ENCODE measurements at regions not wholly inside any gene's neighbourhood (a gene's known extent, or its start where the extent isn't known, plus 50 kb on each side); places are given as distances from the start of the nearest gene placed in this dataset.
"Not testable (repeated sequence)": the region's sequence is repeated elsewhere in the genome, so short reads cannot be mapped to it uniquely, and the experiment has no call there.

DNA sequence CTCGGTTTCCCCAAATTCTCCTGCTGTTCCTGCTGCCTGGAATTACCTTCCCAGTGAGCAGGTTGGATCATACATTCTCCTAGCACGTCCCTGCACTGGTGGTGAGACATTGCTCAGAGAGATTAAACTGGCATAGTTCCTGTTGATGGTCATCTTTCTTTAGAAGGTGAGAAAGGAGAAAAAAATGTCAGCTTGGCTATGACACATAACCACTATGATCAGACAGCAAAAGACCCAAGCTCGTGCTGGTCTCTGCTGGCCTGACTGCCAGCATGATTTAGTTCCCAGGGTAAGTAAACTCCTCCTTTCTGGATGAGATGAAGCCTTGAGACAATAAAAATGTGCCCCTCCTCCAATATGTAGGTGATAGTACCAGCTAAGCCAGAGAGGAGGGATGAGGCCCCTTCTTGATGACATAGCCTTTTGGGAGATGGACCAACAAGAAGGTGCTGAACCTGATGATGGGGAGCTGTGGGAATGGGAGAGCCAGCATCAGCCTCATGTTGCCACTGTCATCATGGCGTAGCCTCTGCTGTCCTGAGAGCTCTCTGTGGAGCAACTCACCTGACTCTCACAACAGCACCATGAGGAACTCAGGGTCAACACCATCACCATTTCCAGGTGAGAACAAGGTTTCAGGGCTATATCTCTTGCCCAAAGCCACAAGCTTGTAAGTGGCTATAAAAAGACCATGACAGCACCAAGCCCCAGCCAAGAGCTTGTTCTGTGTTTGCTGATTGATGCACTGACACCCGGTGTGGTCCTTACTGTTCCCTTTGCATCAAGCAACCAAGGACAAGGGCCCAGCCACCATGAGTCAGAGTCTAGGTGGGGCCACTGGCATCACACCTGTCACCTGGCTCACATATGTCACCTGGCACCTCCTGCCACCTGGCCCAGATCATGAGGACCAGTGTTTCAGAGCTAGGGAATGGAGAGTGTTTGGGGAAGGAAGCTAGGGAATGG, 200.0 kb downstream of the MATN1 start:
- H3K9me3 Mint-ChIP-seq = no peaks in the 10 kb centered on the region
- peaks cover 36 to 62% of the 10 kb centered on the region in 2 donors for H3K27me3 Mint-ChIP-seq
- H3K4me1 Mint-ChIP-seq (ENCODE audit: low read depth in 2 of 2) = peaks cover 0 to 1% of the 10 kb centered on the region in 2 donors
- H3K4me3 Mint-ChIP-seq = no peak overlapping the region
- no peak overlapping the region for H3K27ac Mint-ChIP-seq
- DNase-seq (no peak), ATAC-seq (replicated peaks) (no peak)
- no peaks in the 10 kb centered on the region for H3K36me3 Mint-ChIP-seq (ENCODE audit: insufficient read depth)

DNA sequence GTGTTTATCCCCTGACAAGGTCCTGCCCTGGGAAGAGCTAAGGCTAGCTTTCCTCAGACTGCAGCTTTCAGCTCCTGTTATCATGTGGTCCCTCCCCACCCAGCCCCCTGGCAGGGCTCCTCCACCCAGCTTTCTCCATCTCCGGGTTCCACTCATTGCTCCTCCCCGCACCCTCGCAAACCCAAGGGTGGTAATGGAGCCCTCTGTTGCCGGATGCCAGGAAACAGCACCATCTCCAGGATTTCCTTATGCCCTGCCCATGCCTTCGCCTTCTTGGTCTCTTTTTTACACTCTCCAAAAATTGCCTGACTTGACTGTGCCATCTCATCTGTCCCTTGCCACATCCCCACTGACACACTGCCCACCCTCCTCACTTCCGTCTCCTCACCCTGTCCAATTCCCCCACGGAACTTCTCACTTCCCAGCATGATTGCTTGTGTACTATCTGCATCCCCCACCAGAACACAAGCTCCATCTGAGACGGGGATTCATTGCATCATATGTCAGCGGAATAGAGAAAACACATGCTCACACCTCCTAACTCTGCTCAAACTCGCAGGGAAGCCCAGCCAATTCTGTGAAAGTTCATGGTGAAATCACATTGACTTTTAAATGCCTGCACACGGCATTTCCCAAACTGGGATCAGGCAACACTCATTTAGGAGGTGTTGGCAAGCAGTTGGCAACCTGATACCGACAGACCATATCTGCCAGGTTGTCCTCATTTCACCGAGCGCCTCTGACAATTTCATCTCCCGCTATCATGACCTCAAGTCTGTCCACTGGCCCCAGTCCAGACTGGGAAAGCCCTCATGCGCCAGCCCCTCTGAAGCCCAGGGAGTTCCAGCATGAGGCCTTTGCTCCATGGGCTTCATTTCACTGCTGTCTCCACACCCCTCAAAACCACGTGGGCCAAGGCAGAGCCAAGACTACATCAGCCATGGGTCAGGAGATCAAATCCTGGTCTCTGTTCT, 201.1 kb downstream of the MATN1 start:
- ATAC-seq (replicated peaks) (no peak), DNase-seq (no peak)
- no peaks in the 10 kb centered on the region for H3K9me3 Mint-ChIP-seq
- H3K27me3 Mint-ChIP-seq = peaks cover 36 to 62% of the 10 kb centered on the region in 2 donors
- H3K4me1 Mint-ChIP-seq (ENCODE audit: low read depth in 2 of 2) = peaks cover 0 to 1% of the 10 kb centered on the region in 2 donors
- H3K36me3 Mint-ChIP-seq (ENCODE audit: insufficient read depth) = no peaks in the 10 kb centered on the region
- no peak overlapping the region for H3K27ac Mint-ChIP-seq
- no peak overlapping the region for H3K4me3 Mint-ChIP-seq

DNA sequence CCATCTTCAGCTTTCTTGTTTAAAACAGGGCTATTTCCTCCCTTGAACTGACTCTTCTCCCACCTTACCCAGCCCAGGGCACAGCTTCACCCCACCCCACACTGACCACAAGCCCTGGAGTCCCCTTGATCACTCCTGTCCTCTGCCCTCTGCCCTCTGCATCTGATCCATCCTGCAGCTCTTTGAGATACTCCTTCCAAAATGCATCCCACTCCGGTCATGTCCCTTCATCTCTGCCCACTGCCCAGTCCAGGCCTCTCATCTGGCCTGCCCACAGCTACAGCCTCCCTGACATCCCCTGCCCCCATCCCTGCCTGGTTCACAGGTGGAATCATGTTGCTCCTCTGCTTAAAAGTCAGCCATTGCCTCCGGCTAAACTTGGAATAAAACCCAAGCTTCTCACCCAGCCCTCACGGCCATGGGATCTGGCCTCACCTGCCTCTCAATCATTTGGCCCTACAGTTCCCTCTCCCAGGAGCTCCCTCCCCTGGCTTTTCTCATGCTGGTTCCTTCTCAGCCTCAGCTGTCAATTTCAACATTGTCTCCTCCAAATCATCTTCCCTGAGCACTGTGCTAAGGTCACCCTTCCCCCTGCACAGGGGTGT, 202.0 kb downstream of the MATN1 start:
- Mint-ChIP-seq H3K36me3 (ENCODE audit: insufficient read depth) (no peaks in the 10 kb centered on the region), H3K27ac (no peak overlapping the region), H3K4me3 (no peak overlapping the region), H3K27me3 (peaks cover 36 to 55% of the 10 kb centered on the region in 2 donors), H3K9me3 (no peaks in the 10 kb centered on the region), H3K4me1 (ENCODE audit: low read depth in 2 of 2) (peaks cover 0 to 1% of the 10 kb centered on the region in 2 donors)
- ATAC-seq (replicated peaks) (no peak), DNase-seq (no peak)

DNA sequence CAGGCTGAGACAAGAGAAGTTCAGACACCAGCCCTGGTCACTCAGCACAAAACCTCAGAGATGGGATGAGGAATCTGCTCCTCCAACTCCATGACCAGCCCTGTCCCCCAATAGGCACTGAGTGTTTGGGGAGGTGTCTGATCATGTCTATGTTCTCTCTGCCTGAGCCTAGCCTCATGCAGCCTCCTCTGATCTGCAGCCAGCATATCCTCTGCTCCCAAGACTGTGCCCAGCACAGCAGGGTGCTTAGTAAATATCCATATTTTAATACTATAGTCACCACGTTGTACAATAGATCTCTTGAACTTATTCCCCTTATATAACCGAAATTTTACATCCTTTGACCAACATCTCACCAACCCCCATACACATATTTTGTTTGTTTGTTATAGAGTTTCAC, 202.9 kb downstream of the MATN1 start:
- DNase-seq (no peak), ATAC-seq (replicated peaks) (no peak)
- Mint-ChIP-seq H3K4me1 (ENCODE audit: low read depth in 2 of 2) (no peaks in the 10 kb centered on the region), H3K27me3 (peaks cover 33 to 49% of the 10 kb centered on the region in 2 donors), H3K9me3 (no peaks in the 10 kb centered on the region), H3K4me3 (no peak overlapping the region), H3K27ac (no peak overlapping the region), H3K36me3 (ENCODE audit: insufficient read depth) (no peaks in the 10 kb centered on the region)

DNA sequence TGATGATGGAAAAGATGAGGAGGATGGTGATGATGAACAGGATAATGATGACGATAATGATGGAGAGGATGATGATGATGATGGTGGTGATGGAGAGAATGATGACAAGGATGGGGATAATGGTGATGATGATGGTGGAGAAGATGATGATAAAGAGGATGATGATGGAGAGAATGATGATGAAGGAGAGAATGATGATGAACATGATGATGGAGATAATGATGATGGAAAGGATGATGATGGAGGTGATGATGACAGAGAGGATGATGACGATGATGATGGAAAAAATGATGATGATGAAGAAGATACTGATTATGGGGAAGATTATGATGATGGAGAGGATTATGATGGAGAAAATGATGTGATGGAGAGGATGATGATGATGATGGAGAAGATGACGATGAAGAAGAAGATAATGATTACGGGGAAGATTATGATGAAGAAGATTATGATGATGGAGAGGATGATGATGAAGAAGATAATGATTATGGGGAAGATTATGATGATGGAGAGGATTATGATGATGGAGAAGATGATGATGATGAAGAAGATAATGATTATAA, 204.1 kb downstream of the MATN1 start:
- no peaks in the 10 kb centered on the region for H3K36me3 Mint-ChIP-seq (ENCODE audit: insufficient read depth)

DNA sequence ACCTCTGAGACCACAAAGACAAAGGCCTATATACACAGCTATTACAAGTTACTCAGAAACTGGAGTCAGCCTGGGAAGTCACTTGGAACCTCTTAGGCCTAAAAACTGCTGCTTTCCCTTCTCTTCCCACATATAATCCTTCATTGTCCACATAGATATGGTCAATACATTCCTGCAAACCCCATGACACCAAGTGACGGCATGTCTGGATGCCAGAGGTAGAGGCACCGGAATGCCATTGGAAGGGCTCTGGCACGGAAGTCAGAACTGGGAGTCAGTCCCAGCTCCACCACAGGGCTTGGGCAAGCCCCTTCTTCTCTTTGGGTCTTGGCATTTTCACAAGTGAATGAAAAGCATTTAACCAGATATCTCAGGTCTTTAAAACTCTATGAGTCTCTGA, 204.7 kb downstream of the MATN1 start:
- Mint-ChIP-seq H3K36me3 (ENCODE audit: insufficient read depth) (no peaks in the 10 kb centered on the region), H3K9me3 (no peaks in the 10 kb centered on the region), H3K4me1 (ENCODE audit: low read depth in 2 of 2) (no peaks in the 10 kb centered on the region), H3K27me3 (peaks cover 26 to 53% of the 10 kb centered on the region in 2 donors), H3K27ac (no peak overlapping the region), H3K4me3 (no peak overlapping the region)
- ATAC-seq (replicated peaks) (no peak), DNase-seq (no peak)

More for the DNA sequence above, 204.1 kb downstream of the MATN1 start:
- H3K27me3 Mint-ChIP-seq = peaks cover 27 to 49% of the 10 kb centered on the region in 2 donors
- no peak overlapping the region for H3K27ac Mint-ChIP-seq
- H3K9me3 Mint-ChIP-seq = no peaks in the 10 kb centered on the region
- H3K4me1 Mint-ChIP-seq (ENCODE audit: low read depth in 2 of 2) = no peaks in the 10 kb centered on the region
- no peak overlapping the region for H3K4me3 Mint-ChIP-seq
- ATAC-seq (replicated peaks) (no peak), DNase-seq (no peak)

DNA sequence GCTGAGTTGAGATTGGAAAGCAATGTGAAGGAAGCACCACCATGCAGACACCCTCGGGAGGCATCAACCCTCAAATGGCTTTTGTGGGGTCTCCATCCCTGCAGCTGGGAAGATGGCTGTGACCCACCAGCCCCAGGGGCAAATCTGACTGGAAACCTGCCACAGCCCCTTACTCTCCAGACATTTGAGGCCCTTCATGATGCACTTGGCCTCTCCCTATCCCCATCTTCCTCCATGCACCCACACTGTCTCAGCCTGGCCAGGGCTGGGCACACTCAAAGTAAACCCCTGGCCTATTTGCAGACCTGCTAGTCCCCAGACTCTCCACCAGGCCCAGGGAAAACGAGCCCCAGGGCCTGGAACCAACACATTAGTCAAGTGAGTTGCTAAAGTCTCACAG, 205.2 kb downstream of the MATN1 start:
- Mint-ChIP-seq H3K27ac (no peak overlapping the region), H3K4me3 (no peak overlapping the region), H3K9me3 (no peaks in the 10 kb centered on the region), H3K27me3 (peaks cover 26 to 56% of the 10 kb centered on the region in 2 donors), H3K36me3 (ENCODE audit: insufficient read depth) (no peaks in the 10 kb centered on the region), H3K4me1 (ENCODE audit: low read depth in 2 of 2) (no peaks in the 10 kb centered on the region)
- DNase-seq (no peak), ATAC-seq (replicated peaks) (no peak)

DNA sequence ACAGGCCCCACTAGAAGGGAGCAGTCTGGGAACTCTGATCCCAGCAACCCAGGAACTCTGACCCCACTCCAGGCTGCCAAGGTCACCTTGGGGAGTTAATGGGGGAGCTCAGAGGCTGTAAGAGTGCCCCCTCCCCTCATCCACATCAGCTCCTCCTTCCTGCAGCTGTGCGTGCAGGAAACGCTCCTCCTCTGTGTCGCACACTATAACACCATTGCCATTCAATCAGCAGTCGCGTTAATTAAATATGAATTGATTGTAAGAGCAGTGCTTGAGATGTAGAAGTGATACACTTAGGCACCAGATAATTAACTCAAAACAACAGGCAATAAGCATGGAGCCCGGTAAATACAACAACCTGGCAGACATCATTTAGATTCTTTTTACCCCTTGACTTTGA, 205.7 kb downstream of the MATN1 start:
- H3K4me3 Mint-ChIP-seq; H3K4me1 Mint-ChIP-seq (ENCODE audit: low read depth in 2 of 2); H3K36me3 Mint-ChIP-seq (ENCODE audit: insufficient read depth); H3K27ac Mint-ChIP-seq; DNase-seq; ATAC-seq (replicated peaks); H3K9me3 Mint-ChIP-seq: not testable (repeated sequence)
- peaks cover 22 to 55% of the 10 kb centered on the region in 2 donors for H3K27me3 Mint-ChIP-seq

DNA sequence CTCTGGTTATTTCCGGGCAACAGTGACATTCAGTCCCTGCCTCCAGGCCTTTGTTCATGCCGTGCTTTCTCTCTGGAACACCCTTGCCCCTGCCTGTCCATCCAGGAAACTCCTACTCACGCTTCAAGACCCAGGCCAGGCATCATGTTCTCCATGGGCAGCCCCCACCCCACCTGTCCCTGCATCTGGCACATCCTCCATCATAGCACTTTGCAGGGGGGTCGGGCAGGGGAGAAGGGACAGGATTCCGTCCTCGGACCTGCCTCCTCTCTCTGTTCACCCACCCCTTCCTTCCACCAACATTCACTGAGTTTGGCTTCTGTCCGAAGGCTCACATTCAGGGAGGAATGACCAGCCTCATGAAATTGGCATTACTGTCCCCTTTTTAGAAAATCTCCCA, 206.1 kb downstream of the MATN1 start:
- H3K36me3 Mint-ChIP-seq (ENCODE audit: insufficient read depth); H3K27ac Mint-ChIP-seq; H3K4me1 Mint-ChIP-seq (ENCODE audit: low read depth in 2 of 2); ATAC-seq (replicated peaks); H3K4me3 Mint-ChIP-seq; DNase-seq; H3K9me3 Mint-ChIP-seq: not testable (repeated sequence)
- peaks cover 22 to 55% of the 10 kb centered on the region in 2 donors for H3K27me3 Mint-ChIP-seq

DNA sequence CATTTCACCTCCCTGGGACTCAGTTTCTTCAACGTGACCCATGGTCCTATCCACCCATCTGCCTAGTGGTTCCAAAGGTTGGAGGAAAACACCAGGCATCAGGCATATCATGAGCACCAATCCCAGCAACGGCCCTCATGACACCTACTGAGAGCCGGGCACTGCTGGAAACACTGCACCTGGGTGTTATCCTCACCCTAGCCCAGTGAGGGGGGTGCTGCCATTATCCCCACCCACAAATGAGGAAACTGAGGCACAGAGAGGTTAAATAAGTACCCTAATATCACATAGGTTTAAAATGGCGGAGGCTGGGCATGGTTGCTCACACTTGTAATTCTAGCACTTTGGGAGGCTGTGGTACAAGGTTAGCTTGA, 206.9 kb downstream of the MATN1 start:
- DNase-seq (no peak), ATAC-seq (replicated peaks) (no peak)
- no peaks in the 10 kb centered on the region for H3K9me3 Mint-ChIP-seq
- no peak overlapping the region for H3K4me3 Mint-ChIP-seq
- no peaks in the 10 kb centered on the region for H3K36me3 Mint-ChIP-seq (ENCODE audit: insufficient read depth)
- no peaks in the 10 kb centered on the region for H3K4me1 Mint-ChIP-seq (ENCODE audit: low read depth in 2 of 2)
- no peak overlapping the region for H3K27ac Mint-ChIP-seq
- H3K27me3 Mint-ChIP-seq = peaks cover 22 to 55% of the 10 kb centered on the region in 2 donors

DNA sequence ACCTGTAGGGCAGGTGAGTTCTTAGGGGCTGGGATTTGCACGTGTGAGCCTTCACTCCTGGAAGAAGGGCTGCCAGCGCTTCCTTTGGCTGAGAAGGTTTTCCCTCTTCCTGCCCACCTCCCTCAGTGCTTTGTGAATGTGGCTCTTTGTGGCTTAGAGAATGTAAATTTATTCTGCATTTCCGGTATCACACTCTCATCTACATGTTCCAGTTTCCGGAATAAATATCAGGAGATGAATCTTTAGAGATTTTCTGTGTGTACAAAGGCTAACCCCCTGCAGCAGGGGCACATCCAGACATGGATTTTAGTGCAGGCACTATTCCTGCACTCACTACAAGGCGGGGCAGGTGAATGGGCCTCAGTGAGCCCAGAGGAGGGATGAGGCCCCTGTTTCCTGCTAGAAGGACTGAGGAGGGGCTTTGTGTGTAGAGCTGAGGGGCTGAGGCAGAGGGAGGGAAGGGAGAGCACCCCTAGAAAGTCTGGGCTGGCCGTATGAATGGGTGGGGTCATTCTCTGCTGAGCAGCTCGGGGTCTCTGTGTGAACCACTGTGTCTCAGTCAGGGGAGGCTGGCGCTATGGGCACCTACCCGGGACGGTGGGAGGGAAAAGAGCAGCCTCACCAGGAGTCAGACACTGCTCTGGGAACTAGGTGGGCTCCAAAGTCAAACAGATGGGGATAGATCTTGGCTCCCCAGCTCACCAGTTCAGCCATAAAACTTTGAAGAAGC, 207.5 kb downstream of the MATN1 start:
- peaks cover 24 to 55% of the 10 kb centered on the region in 2 donors for H3K27me3 Mint-ChIP-seq
- no peak overlapping the region for H3K4me3 Mint-ChIP-seq
- DNase-seq (no peak), ATAC-seq (replicated peaks) (no peak)
- H3K27ac Mint-ChIP-seq = no peak overlapping the region
- H3K4me1 Mint-ChIP-seq (ENCODE audit: low read depth in 2 of 2) = no peaks in the 10 kb centered on the region
- no peaks in the 10 kb centered on the region for H3K9me3 Mint-ChIP-seq
- H3K36me3 Mint-ChIP-seq (ENCODE audit: insufficient read depth) = no peaks in the 10 kb centered on the region

DNA sequence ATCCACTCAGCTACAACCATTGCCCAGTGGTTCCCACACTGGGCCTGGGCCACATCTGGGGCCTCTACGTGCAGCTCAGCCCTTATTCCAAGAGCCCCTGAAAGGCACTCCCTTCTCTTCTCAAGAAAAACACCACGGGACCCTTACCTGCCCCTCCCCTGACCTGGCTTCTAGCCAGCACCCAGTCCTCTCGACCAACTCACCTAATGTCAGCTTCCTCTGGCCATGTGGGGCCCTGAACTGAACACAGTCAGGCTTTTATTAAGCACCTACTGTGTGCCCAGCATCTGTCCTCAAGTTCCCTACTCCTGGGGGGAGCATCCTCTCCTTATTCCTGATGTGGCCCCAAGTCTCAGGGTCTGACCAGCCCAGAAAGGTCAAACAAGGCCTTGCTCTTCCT, 208.4 kb downstream of the MATN1 start:
- no peaks in the 10 kb centered on the region for H3K9me3 Mint-ChIP-seq
- no peak overlapping the region for H3K27ac Mint-ChIP-seq
- H3K27me3 Mint-ChIP-seq = peaks cover 25 to 56% of the 10 kb centered on the region in 2 donors
- ATAC-seq (replicated peaks) = no peak
- peaks cover 3% of the 10 kb centered on the region for H3K36me3 Mint-ChIP-seq (ENCODE audit: insufficient read depth)
- H3K4me3 Mint-ChIP-seq = no peak overlapping the region
- no peak for DNase-seq
- H3K4me1 Mint-ChIP-seq (ENCODE audit: low read depth in 2 of 2) = no peaks in the 10 kb centered on the region
